ENCODE measurements at regions not wholly inside any gene's neighbourhood (a gene's known extent, or its start where the extent isn't known, plus 50 kb on each side); places are given as distances from the start of the nearest gene placed in this dataset.
"Not testable (repeated sequence)": the region's sequence is repeated elsewhere in the genome, so short reads cannot be mapped to it uniquely, and the experiment has no call there.

GRCh38 chr5:63553073-63553472 is 409.2 kb downstream of the HTR1A start:
- DNase-seq, result no peak

GRCh38 chr5:63535840-63536602 is 426.2 kb downstream of the HTR1A start:
- DNase-seq, result no peak

GRCh38 chr5:63524281-63524680 is 438.0 kb downstream of the HTR1A start:
- DNase-seq, result no peak

GRCh38 chr5:63516006-63516405 is 446.2 kb downstream of the HTR1A start:
- DNase-seq, result no peak

- DNase-seq, result no peak
These were observed 462.0 kb downstream of the HTR1A start for GRCh38 chr5:63500242-63500641.

- no peak for DNase-seq
These were observed 467.0 kb downstream of the HTR1A start for GRCh38 chr5:63495225-63495624.

- no peak for DNase-seq
These were observed 478.9 kb downstream of the HTR1A start for GRCh38 chr5:63483338-63483737.

- no peak for DNase-seq
These were observed 488.8 kb downstream of the HTR1A start for GRCh38 chr5:63473335-63473967.

GRCh38 chr5:63456279-63456678 is 506.0 kb downstream of the HTR1A start:
- no peak for DNase-seq

- DNase-seq, result no peak
These were observed 511.1 kb downstream of the HTR1A start for GRCh38 chr5:63451188-63451587.

- DNase-seq, result no peak
These were observed 522.7 kb downstream of the HTR1A start for GRCh38 chr5:63439537-63439936.

- no peak for DNase-seq
These were observed 552.5 kb downstream of the HTR1A start for GRCh38 chr5:63409737-63410136.

- DNase-seq, result no peak
These were observed 553.3 kb downstream of the HTR1A start for GRCh38 chr5:63408984-63409383.

- peak in 1 of 5 donors; percentile 2 for DNase-seq
These were observed 560.7 kb downstream of the HTR1A start for GRCh38 chr5:63401436-63402046.

- DNase-seq, result no peak
These were observed 562.2 kb downstream of the HTR1A start for GRCh38 chr5:63400079-63400478.

- DNase-seq, result no peak
These were observed 563.9 kb downstream of the HTR1A start for GRCh38 chr5:63398346-63398745.

- DNase-seq, result not testable (repeated sequence)
These were observed 574.1 kb downstream of the HTR1A start for GRCh38 chr5:63388188-63388587.

GRCh38 chr5:63375851-63376250 is 586.4 kb downstream of the HTR1A start:
- DNase-seq, result no peak

GRCh38 chr5:63374085-63374484 is 588.2 kb downstream of the HTR1A start:
- no peak for DNase-seq

- DNase-seq, result no peak
These were observed 611.1 kb downstream of the HTR1A start for GRCh38 chr5:63351164-63351563.

- no peak for DNase-seq
These were observed 615.8 kb downstream of the HTR1A start for GRCh38 chr5:63346451-63346850.

- no peak for DNase-seq
These were observed 620.8 kb downstream of the HTR1A start for GRCh38 chr5:63341442-63341841.

GRCh38 chr5:63323926-63324325 is 638.3 kb downstream of the HTR1A start:
- no peak for DNase-seq

GRCh38 chr5:63314551-63314950 is 647.7 kb downstream of the HTR1A start:
- no peak for DNase-seq
